HG03460 (cell line): ENCODE measurements at regions not wholly inside any gene's neighbourhood (a gene's known extent, or its start where the extent isn't known, plus 50 kb on each side); places are given as distances from the start of the nearest gene placed in this dataset.
"Not testable (repeated sequence)": the region's sequence is repeated elsewhere in the genome, so short reads cannot be mapped to it uniquely, and the experiment has no call there.

ENCODE experiments used
- ATAC-seq: cut with Tn5 transposase; IDR thresholded peaks from one replicate; pipeline ENCODE4 v1.9.1; 2021; ENCODE audit not compliant: unreplicated experiment

- ATAC-seq = no peak
Observed at GRCh38 chr4:84379917-84380641, 119.0 kb downstream of the NKX6-1 start.

GRCh38 chr4:84378983-84379382 lies 120.1 kb downstream of the NKX6-1 start:
- ATAC-seq = no peak

GRCh38 chr4:84378356-84378755 lies 120.7 kb downstream of the NKX6-1 start:
- ATAC-seq = no peak

- no peak for ATAC-seq
Observed at GRCh38 chr4:84366907-84367306, 132.2 kb downstream of the NKX6-1 start.

GRCh38 chr4:84366161-84366560 lies 132.9 kb downstream of the NKX6-1 start:
- ATAC-seq = no peak

- ATAC-seq = no peak
Observed at GRCh38 chr4:84362896-84363655, 136.0 kb downstream of the NKX6-1 start.

- ATAC-seq = no peak
Observed at GRCh38 chr4:84342161-84342560, 156.9 kb downstream of the NKX6-1 start.

- ATAC-seq = no peak
Observed at GRCh38 chr4:84341559-84341958, 157.5 kb downstream of the NKX6-1 start.

- no peak for ATAC-seq
Observed at GRCh38 chr4:84338367-84338766, 160.7 kb downstream of the NKX6-1 start.

GRCh38 chr4:84336964-84337705 lies 162.0 kb downstream of the NKX6-1 start:
- ATAC-seq = no peak

GRCh38 chr4:84327526-84327925 lies 171.6 kb downstream of the NKX6-1 start:
- ATAC-seq = no peak

GRCh38 chr4:84325625-84326024 lies 173.5 kb downstream of the NKX6-1 start:
- ATAC-seq = no peak

GRCh38 chr4:84324303-84325245 lies 174.5 kb downstream of the NKX6-1 start:
- no peak for ATAC-seq

- no peak for ATAC-seq
Observed at GRCh38 chr4:84319124-84319523, 180.0 kb downstream of the NKX6-1 start.

GRCh38 chr4:84317513-84317912 lies 181.6 kb downstream of the NKX6-1 start:
- ATAC-seq = no peak

GRCh38 chr4:84312426-84313012 lies 186.6 kb downstream of the NKX6-1 start:
- no peak for ATAC-seq

GRCh38 chr4:84309191-84309590 lies 189.9 kb downstream of the NKX6-1 start:
- no peak for ATAC-seq

- ATAC-seq = not testable (repeated sequence)
Observed at GRCh38 chr4:84298719-84299254, 200.3 kb downstream of the NKX6-1 start.

GRCh38 chr4:84298023-84298718 lies 200.9 kb downstream of the NKX6-1 start:
- ATAC-seq = no peak
